ENCODE measurements at regions not wholly inside any gene's neighbourhood (a gene's known extent, or its start where the extent isn't known, plus 50 kb on each side); places are given as distances from the start of the nearest gene placed in this dataset.
"Not testable (repeated sequence)": the region's sequence is repeated elsewhere in the genome, so short reads cannot be mapped to it uniquely, and the experiment has no call there.

DNA sequence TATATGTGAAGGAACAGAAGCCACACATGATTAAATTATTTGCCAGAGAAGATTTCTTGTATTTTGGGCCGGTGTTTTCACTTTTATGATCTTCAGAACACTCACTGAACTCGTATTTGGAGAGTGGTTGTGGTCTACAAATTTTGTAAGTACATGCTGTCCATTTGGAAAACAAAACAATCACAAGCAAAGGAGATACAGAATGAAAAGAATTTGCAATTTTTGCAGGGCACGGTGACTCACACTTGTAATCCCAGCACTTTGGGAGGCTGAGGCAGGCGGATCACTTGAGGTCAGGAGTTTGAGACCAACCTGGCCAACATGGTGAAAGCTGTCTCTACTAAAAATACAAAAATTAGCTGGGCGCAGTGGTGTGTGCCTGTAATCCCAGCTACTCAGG lies 282.0 kb downstream of the C1D start:
- H3K4me1 Mint-ChIP-seq; H3K4me3 Mint-ChIP-seq; ATAC-seq (replicated peaks); H3K36me3 Mint-ChIP-seq (ENCODE audit: low read depth); H3K9me3 Mint-ChIP-seq; H3K27ac Mint-ChIP-seq: not testable (repeated sequence)
- peaks cover 14% of the 10 kb centered on the region for H3K27me3 Mint-ChIP-seq

GRCh38 chr2:67782443-67782842 lies 280.4 kb downstream of the C1D start:
- Mint-ChIP-seq H3K9me3 (no peaks in the 10 kb centered on the region), H3K36me3 (ENCODE audit: low read depth) (no peaks in the 10 kb centered on the region), H3K27ac (no peak overlapping the region), H3K27me3 (peaks cover 10% of the 10 kb centered on the region), H3K4me1 (no peaks in the 10 kb centered on the region), H3K4me3 (no peak overlapping the region)
- ATAC-seq (replicated peaks): no peak

- Mint-ChIP-seq H3K4me1 (no peaks in the 10 kb centered on the region), H3K27ac (no peak overlapping the region), H3K36me3 (ENCODE audit: low read depth) (no peaks in the 10 kb centered on the region), H3K9me3 (no peaks in the 10 kb centered on the region), H3K27me3 (peaks cover 8% of the 10 kb centered on the region), H3K4me3 (no peak overlapping the region)
- no peak for ATAC-seq (replicated peaks)
Measured at GRCh38 chr2:67783026-67783425, 279.8 kb downstream of the C1D start.

- no peak overlapping the region for H3K4me3 Mint-ChIP-seq
- no peaks in the 10 kb centered on the region for H3K9me3 Mint-ChIP-seq
- H3K27me3 Mint-ChIP-seq: peaks cover 4% of the 10 kb centered on the region
- no peak for ATAC-seq (replicated peaks)
- no peaks in the 10 kb centered on the region for H3K4me1 Mint-ChIP-seq
- no peaks in the 10 kb centered on the region for H3K36me3 Mint-ChIP-seq (ENCODE audit: low read depth)
- H3K27ac Mint-ChIP-seq: no peak overlapping the region
Measured at GRCh38 chr2:67790622-67791021, 272.2 kb downstream of the C1D start.

GRCh38 chr2:67792191-67792590 lies 270.6 kb downstream of the C1D start:
- Mint-ChIP-seq H3K4me1 (no peaks in the 10 kb centered on the region), H3K9me3 (no peaks in the 10 kb centered on the region), H3K27ac (no peak overlapping the region), H3K4me3 (no peak overlapping the region), H3K36me3 (ENCODE audit: low read depth) (no peaks in the 10 kb centered on the region), H3K27me3 (peaks cover 13% of the 10 kb centered on the region)
- no peak for ATAC-seq (replicated peaks)

DNA sequence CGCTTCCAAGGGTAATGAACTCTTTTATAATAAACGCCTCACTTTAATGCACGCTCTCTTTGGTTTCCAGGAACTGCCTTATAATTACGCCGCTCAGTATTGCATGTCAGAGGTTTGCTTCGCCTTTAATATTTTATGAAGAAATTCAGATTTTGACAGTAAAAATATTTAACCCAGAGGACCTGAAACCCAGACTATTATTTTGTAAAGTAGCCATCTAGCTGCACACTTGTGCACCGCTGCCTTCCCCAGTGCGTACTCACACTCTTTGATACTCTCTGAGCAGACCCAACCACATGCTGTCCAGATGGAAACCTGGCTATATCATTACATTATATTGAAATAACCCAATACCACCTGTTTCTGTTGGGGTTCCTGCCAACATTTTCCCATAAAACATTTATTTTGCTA lies 270.1 kb downstream of the C1D start:
- H3K4me3 Mint-ChIP-seq: no peak overlapping the region
- peaks cover 12% of the 10 kb centered on the region for H3K27me3 Mint-ChIP-seq
- H3K9me3 Mint-ChIP-seq: no peaks in the 10 kb centered on the region
- no peaks in the 10 kb centered on the region for H3K36me3 Mint-ChIP-seq (ENCODE audit: low read depth)
- no peak for ATAC-seq (replicated peaks)
- H3K4me1 Mint-ChIP-seq: no peaks in the 10 kb centered on the region
- H3K27ac Mint-ChIP-seq: no peak overlapping the region

- ATAC-seq (replicated peaks): no peak
- Mint-ChIP-seq H3K4me1 (no peaks in the 10 kb centered on the region), H3K9me3 (no peaks in the 10 kb centered on the region), H3K4me3 (no peak overlapping the region), H3K27ac (no peak overlapping the region), H3K27me3 (peaks cover 18% of the 10 kb centered on the region), H3K36me3 (ENCODE audit: low read depth) (no peaks in the 10 kb centered on the region)
Measured at GRCh38 chr2:67797801-67798540, 264.8 kb downstream of the C1D start.

GRCh38 chr2:67798541-67799160 lies 264.2 kb downstream of the C1D start:
- Mint-ChIP-seq H3K9me3 (no peaks in the 10 kb centered on the region), H3K27me3 (peaks cover 18% of the 10 kb centered on the region), H3K36me3 (ENCODE audit: low read depth) (no peaks in the 10 kb centered on the region), H3K27ac (no peak overlapping the region), H3K4me3 (no peak overlapping the region), H3K4me1 (no peaks in the 10 kb centered on the region)
- no peak for ATAC-seq (replicated peaks)

- ATAC-seq (replicated peaks): no peak
- Mint-ChIP-seq H3K4me3 (no peak overlapping the region), H3K36me3 (ENCODE audit: low read depth) (no peaks in the 10 kb centered on the region), H3K27ac (no peak overlapping the region), H3K4me1 (no peaks in the 10 kb centered on the region), H3K9me3 (no peaks in the 10 kb centered on the region), H3K27me3 (peaks cover 18% of the 10 kb centered on the region)
Measured at GRCh38 chr2:67799886-67800285, 262.9 kb downstream of the C1D start.

- Mint-ChIP-seq H3K4me1 (no peaks in the 10 kb centered on the region), H3K9me3 (no peaks in the 10 kb centered on the region), H3K27ac (no peak overlapping the region), H3K4me3 (no peak overlapping the region), H3K36me3 (ENCODE audit: low read depth) (no peaks in the 10 kb centered on the region), H3K27me3 (peaks cover 8% of the 10 kb centered on the region)
- ATAC-seq (replicated peaks): no peak
Measured at GRCh38 chr2:67802291-67802690, 260.5 kb downstream of the C1D start.

- H3K27me3 Mint-ChIP-seq: peaks cover 9% of the 10 kb centered on the region
- H3K4me3 Mint-ChIP-seq: no peak overlapping the region
- no peaks in the 10 kb centered on the region for H3K36me3 Mint-ChIP-seq (ENCODE audit: low read depth)
- ATAC-seq (replicated peaks): no peak
- no peak overlapping the region for H3K27ac Mint-ChIP-seq
- H3K4me1 Mint-ChIP-seq: no peaks in the 10 kb centered on the region
- H3K9me3 Mint-ChIP-seq: peaks cover under 1% of the 10 kb centered on the region
Measured at GRCh38 chr2:67802824-67803223, 260.0 kb downstream of the C1D start.

GRCh38 chr2:67806816-67807215 lies 256.0 kb downstream of the C1D start:
- no peak overlapping the region for H3K27ac Mint-ChIP-seq
- no peaks in the 10 kb centered on the region for H3K4me1 Mint-ChIP-seq
- no peaks in the 10 kb centered on the region for H3K36me3 Mint-ChIP-seq (ENCODE audit: low read depth)
- H3K27me3 Mint-ChIP-seq: peaks cover 19% of the 10 kb centered on the region
- no peak overlapping the region for H3K4me3 Mint-ChIP-seq
- no peak for ATAC-seq (replicated peaks)
- peaks cover 7% of the 10 kb centered on the region for H3K9me3 Mint-ChIP-seq

DNA sequence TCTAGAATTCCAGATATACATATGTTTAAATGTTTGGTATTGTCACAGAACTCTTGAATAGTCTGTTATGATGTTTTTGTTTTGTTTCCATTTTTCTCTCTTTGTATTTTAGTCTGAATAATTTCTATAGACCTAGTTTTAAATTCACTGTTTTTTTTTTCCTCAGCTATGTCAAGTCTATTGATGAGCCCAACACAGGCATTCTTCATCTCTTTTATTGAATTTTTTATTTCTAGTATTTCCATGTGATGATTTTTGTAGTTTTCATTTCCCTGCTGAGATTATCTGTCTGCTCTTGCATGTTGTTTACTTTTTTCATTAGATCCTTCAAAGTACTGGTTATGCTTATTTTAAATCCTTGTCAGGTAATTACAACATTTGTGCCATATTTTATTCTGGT lies 254.7 kb downstream of the C1D start:
- Mint-ChIP-seq H3K36me3 (ENCODE audit: low read depth) (no peaks in the 10 kb centered on the region), H3K27ac (no peak overlapping the region), H3K4me1 (no peaks in the 10 kb centered on the region), H3K9me3 (peaks cover 13% of the 10 kb centered on the region), H3K27me3 (peaks cover 27% of the 10 kb centered on the region), H3K4me3 (no peak overlapping the region)
- no peak for ATAC-seq (replicated peaks)

DNA sequence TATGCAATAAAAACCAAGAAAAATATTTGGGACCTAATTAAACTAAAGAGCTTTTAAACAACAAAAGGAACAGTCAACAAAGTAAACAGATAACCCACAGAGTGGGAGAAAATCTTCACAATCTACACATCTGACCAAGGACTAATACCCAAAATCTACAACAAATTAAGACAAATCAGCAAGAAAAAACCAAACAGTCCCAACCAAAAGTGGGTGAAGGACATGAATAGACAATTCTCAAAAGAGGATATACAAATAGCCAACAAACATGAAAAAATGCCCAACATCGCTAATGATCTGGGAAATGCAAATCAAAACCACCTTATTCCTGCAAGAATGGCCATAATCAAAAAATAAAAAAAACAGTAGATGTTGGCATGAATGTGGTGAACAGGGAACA lies 250.1 kb downstream of the C1D start:
- H3K4me3 Mint-ChIP-seq: no peak overlapping the region
- no peaks in the 10 kb centered on the region for H3K4me1 Mint-ChIP-seq
- no peak overlapping the region for H3K27ac Mint-ChIP-seq
- no peak for ATAC-seq (replicated peaks)
- H3K36me3 Mint-ChIP-seq (ENCODE audit: low read depth): no peaks in the 10 kb centered on the region
- peaks cover 13% of the 10 kb centered on the region for H3K9me3 Mint-ChIP-seq
- peaks cover 26% of the 10 kb centered on the region for H3K27me3 Mint-ChIP-seq

DNA sequence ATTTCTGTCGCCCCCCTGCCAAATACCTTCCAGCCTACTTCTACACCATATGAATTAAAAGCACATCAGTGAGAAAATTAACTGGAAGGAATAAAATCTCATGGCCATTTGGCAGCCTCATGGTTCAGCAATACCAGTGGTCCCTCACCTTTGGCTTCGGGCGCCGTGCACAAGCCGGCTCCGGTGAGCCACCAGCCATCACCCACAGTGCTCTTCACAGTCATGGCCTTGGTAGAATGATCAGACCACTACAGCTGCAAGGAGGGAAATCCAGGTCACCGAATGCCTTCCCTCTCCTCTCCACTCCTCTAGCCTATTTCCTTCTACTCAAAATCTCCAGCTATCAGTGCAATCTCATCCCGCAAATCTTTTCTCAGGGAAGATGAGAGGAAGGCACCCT lies 239.1 kb downstream of the C1D start:
- H3K27ac Mint-ChIP-seq: no peak overlapping the region
- H3K36me3 Mint-ChIP-seq (ENCODE audit: low read depth): no peaks in the 10 kb centered on the region
- no peaks in the 10 kb centered on the region for H3K4me1 Mint-ChIP-seq
- H3K9me3 Mint-ChIP-seq: no peaks in the 10 kb centered on the region
- no peak overlapping the region for H3K4me3 Mint-ChIP-seq
- ATAC-seq (replicated peaks): no peak
- no peaks in the 10 kb centered on the region for H3K27me3 Mint-ChIP-seq

Data from activated T-helper 17 cell treated with anti-CD3 and anti-CD28 coated beads, Interleukin-2, amount 50 U/mL, for 72 hours (primary cell).